HCT116 (cell line): ENCODE measurements at regions not wholly inside any gene's neighbourhood (a gene's known extent, or its start where the extent isn't known, plus 50 kb on each side); places are given as distances from the start of the nearest gene placed in this dataset.

Experiments used
- ATAC-seq: fragments of 200-7000 bp; cut with Tn5 transposase; 2 replicates; pipeline ENCODE4 v1.9.1; 2020; ENCODE audit warnings: mild to moderate bottlenecking, moderate library complexity
- BruUV-seq: library from RNA; stranded (reverse); fragments of 400-500 nt; replicated peaks from 2 replicates; lab custom pipeline; 2021; lab: Mats Ljungman, UMichigan
- CTCF ChIA-PET: fragments of 300-600 bp; sonication (Branson Sonifier 250); formaldehyde crosslinking; loops from one replicate; lab custom pipeline; 2021; ENCODE audit warnings: antibody characterized with exemption; lab: Charles Lee
- POLR2A ChIA-PET: fragments of 300-600, 350-600 bp; sonication (Branson Sonifier 250); formaldehyde crosslinking; loops from one replicate; lab custom pipeline; 2021; ENCODE audit warnings: antibody characterized with exemption; lab: Charles Lee
- RAD21 ChIA-PET, 2 experiments: fragments of 300-600 bp; sonication (Branson Sonifier 250); formaldehyde crosslinking; loops; one replicate each; lab custom pipeline; 2023; ENCODE audit warnings: low total read pairs in 2 of 2; ENCODE audit not compliant: uncharacterized antibody in 2 of 2, unreplicated experiment in 2 of 2, low non-redundant PET in 1 of 2; lab: Charles Lee
- DNase-seq: peaks from one replicate; pipeline ENCODE4 v3.0.0-alpha.2; 2010; ENCODE audit warnings: low read depth, low spot score
- H2AFZ ChIP-seq: fragments of 200-600 bp; shearing (Covaris generic), sonication (generic); 2 replicates; pipeline ENCODE4 v1.6.1; 2017; ENCODE audit warnings: low read depth, mixed run types, mixed read lengths, antibody characterized with exemption, low read length; ENCODE audit not compliant: poor library complexity, severe bottlenecking
- H3K27ac ChIP-seq: 2 replicates; pipeline ENCODE4 v1.5.1; 2012; ENCODE audit warnings: low read depth, low read length
- H3K27me3 ChIP-seq: fragments of 200-600 bp; sonication (generic); 2 replicates; pipeline ENCODE4 v1.6.1; 2016; ENCODE audit warnings: mixed run types, low read length, mixed read lengths; ENCODE audit not compliant: insufficient read depth
- H3K36me3 ChIP-seq, 2 experiments: fragments of 200-500 bp in 1 of 2; fragments of 200-600 bp in 1 of 2; sonication (Bioruptor generic) in 1 of 2; sonication (generic) in 1 of 2; 2 replicates each; pipeline versions ENCODE4 v1.5.1 to v1.6.1; 2014 to 2016; ENCODE audit warnings: low read length in 2 of 2, inconsistent platforms in 1 of 2, mixed read lengths in 1 of 2, mixed run types in 1 of 2; ENCODE audit not compliant: insufficient read depth in 2 of 2, control insufficient read depth in 1 of 2
- H3K4me1 ChIP-seq, 2 experiments: fragments of 200-600 bp in 1 of 2; sonication (generic) in 1 of 2; 2 replicates each; pipeline versions ENCODE4 v1.5.1 to v1.6.1; 2012 to 2017; ENCODE audit warnings: low read length in 2 of 2, inconsistent platforms in 1 of 2, mild to moderate bottlenecking in 1 of 2, mixed read lengths in 1 of 2, mixed run types in 1 of 2, moderate library complexity in 1 of 2; ENCODE audit not compliant: insufficient read depth in 2 of 2, control insufficient read depth in 1 of 2
- H3K4me2 ChIP-seq: fragments of 200-600 bp; sonication (generic); 2 replicates; pipeline ENCODE4 v1.6.1; 2017; ENCODE audit warnings: mixed run types, low read length, mixed read lengths
- H3K4me3 ChIP-seq, 2 experiments: fragments of 200-600 bp in 1 of 2; sonication (generic) in 1 of 2; replicated peaks in 1 of 2; 2 replicates each; pipeline ENCODE4 v1.5.1; 2011 to 2016; ENCODE audit warnings: low read length in 2 of 2, control low read depth in 1 of 2, low read depth in 1 of 2, mild to moderate bottlenecking in 1 of 2, mixed read lengths in 1 of 2, mixed run types in 1 of 2
- H3K79me2 ChIP-seq: fragments of 200-600 bp; sonication (generic); 2 replicates; pipeline ENCODE4 v1.6.1; 2017; ENCODE audit warnings: mild to moderate bottlenecking, mixed run types, low read length, moderate library complexity, mixed read lengths; ENCODE audit not compliant: insufficient read depth
- H3K9ac ChIP-seq: fragments of 200-600 bp; sonication (generic); 2 replicates; pipeline ENCODE4 v1.6.1; 2016; ENCODE audit warnings: low read length, mixed read lengths
- H3K9me2 ChIP-seq: fragments of 200-600 bp; sonication (generic), shearing (Covaris generic); 2 replicates; pipeline ENCODE4 v1.6.1; 2017; ENCODE audit warnings: mixed run types, mild to moderate bottlenecking, moderate library complexity; ENCODE audit not compliant: insufficient read depth
- H3K9me3 ChIP-seq, 2 experiments: fragments of 200-500 bp in 1 of 2; fragments of 200-600 bp in 1 of 2; sonication (Bioruptor generic) in 1 of 2; sonication (generic) in 1 of 2; 2 replicates each; pipeline ENCODE4 v1.6.1; 2014 to 2017; ENCODE audit warnings: low read length in 2 of 2, mixed read lengths in 2 of 2, inconsistent platforms in 1 of 2, low read depth in 1 of 2, mild to moderate bottlenecking in 1 of 2, mixed run types in 1 of 2, moderate library complexity in 1 of 2; ENCODE audit not compliant: control insufficient read depth in 1 of 2, insufficient read depth in 1 of 2
- H4K20me1 ChIP-seq: fragments of 200-600 bp; sonication (generic), shearing (Covaris generic); 2 replicates; pipeline ENCODE4 v1.6.1; 2017; ENCODE audit warnings: mixed run types, mild to moderate bottlenecking, moderate library complexity; ENCODE audit not compliant: insufficient read depth
- CEBPB ChIP-seq: IDR thresholded peaks from 2 replicates; pipeline ENCODE4 v1.6.1; 2012; ENCODE audit warnings: low read depth
- EZH2 ChIP-seq: fragments of 200-600 bp; sonication (generic); IDR thresholded peaks from 2 replicates; pipeline ENCODE4 v1.6.1; 2017; ENCODE audit warnings: antibody characterized with exemption, mixed run types
- FOSL1 ChIP-seq: IDR thresholded peaks from 2 replicates; pipeline ENCODE4 v1.6.1; 2012; ENCODE audit warnings: low read depth
- JUND ChIP-seq: IDR thresholded peaks from 2 replicates; pipeline ENCODE4 v1.6.1; 2012
- MAX ChIP-seq: IDR thresholded peaks from 2 replicates; pipeline ENCODE4 v1.6.1; 2012
- POLR2A ChIP-seq: IDR thresholded peaks from 2 replicates; pipeline ENCODE4 v1.7.0; 2011; ENCODE audit warnings: borderline replicate concordance; ENCODE audit not compliant: insufficient read depth, insufficient read length; ENCODE audit errors: extremely low read depth
- SIN3A ChIP-seq: IDR thresholded peaks from 2 replicates; pipeline ENCODE4 v1.6.1; 2012; ENCODE audit warnings: low read depth
- SRF ChIP-seq: IDR thresholded peaks from 2 replicates; pipeline ENCODE4 v1.6.1; 2012; ENCODE audit warnings: low read depth
- YY1 ChIP-seq: IDR thresholded peaks from 2 replicates; pipeline ENCODE4 v1.6.1; 2011; ENCODE audit warnings: low read length, low read depth, moderate library complexity, mild to moderate bottlenecking; ENCODE audit not compliant: insufficient replicate concordance; ENCODE audit errors: extremely low read depth
- ZBTB33 ChIP-seq: IDR thresholded peaks from 2 replicates; pipeline ENCODE4 v1.6.1; 2011; ENCODE audit warnings: mild to moderate bottlenecking, low read length, moderate library complexity; ENCODE audit not compliant: insufficient replicate concordance; ENCODE audit errors: extremely low read depth
- ZNF274 ChIP-seq: fragments of 200-500 bp; sonication (Bioruptor generic); IDR thresholded peaks from 2 replicates; pipeline ENCODE4 v1.6.1; 2014; ENCODE audit warnings: mild to moderate bottlenecking, low read depth, low read length, inconsistent platforms
- intact Hi-C: fragments of 100-400 bp; cut with micrococcal nuclease; formaldehyde crosslinking; loops from 2 replicates; pipeline ENCODE4 v1.10.0; 2022

- no peak for DNase-seq
Observed at GRCh38 chr16:59289151-59289550, 555.0 kb upstream of the GOT2 start.

More at GRCh38 chr16:59289151-59289550, 555.0 kb upstream of the GOT2 start:
- ATAC-seq = no peak
- Histone ChIP-seq H4K20me1 (no peaks in the 10 kb centered on the region), H3K27ac (no peak overlapping the region), H3K36me3 (no peaks in the 10 kb centered on the region), H3K4me3 (no peak overlapping the region), H3K9me3 (peaks cover 7 to 15% of the 10 kb centered on the region in 2 experiments; a peak in 2 of 4 replicates), H3K27me3 (no peaks in the 10 kb centered on the region), H3K4me2 (no peak overlapping the region), H3K9me2 (no peaks in the 10 kb centered on the region), H3K79me2 (no peaks in the 10 kb centered on the region), H2AFZ (no peak overlapping the region), H3K4me1 (no peaks in the 10 kb centered on the region), H3K9ac (no peak overlapping the region)
- CTCF ChIA-PET = no interaction called here
- no TSS peak for BruUV-seq
- TF ChIP-seq ZBTB33 (no peak), MAX (no peak), ZNF274 (no peak), FOSL1 (no peak), CEBPB (no peak), SIN3A (no peak), EZH2 (no peak), JUND (no peak), YY1 (no peak), POLR2A (no peak), SRF (no peak)
- RAD21 ChIA-PET = no interaction called here
- POLR2A ChIA-PET = no interaction called here
- intact Hi-C loops = no loop called here
